GM12864 (cell line): ENCODE measurements at regions not wholly inside any gene's neighbourhood (a gene's known extent, or its start where the extent isn't known, plus 50 kb on each side); places are given as distances from the start of the nearest gene placed in this dataset.

ENCODE experiments used
- DNase-seq: peaks from one replicate; pipeline ENCODE4 v3.0.0-alpha.2; 2011; ENCODE audit warnings: low read depth
- H3K4me3 ChIP-seq: 2 replicates; pipeline ENCODE4 v1.5.1; 2011; ENCODE audit warnings: mild to moderate bottlenecking, low read depth, low read length, control low read depth
- TF ChIP-seq, protein P1 (sequence below): IDR thresholded peaks from 2 replicates; pipeline ENCODE4 v1.5.1; 2011; ENCODE audit warnings: low read depth, mild to moderate bottlenecking, moderate library complexity, low read length, control low read depth, inconsistent platforms; ENCODE audit errors: missing control alignments

DNA sequence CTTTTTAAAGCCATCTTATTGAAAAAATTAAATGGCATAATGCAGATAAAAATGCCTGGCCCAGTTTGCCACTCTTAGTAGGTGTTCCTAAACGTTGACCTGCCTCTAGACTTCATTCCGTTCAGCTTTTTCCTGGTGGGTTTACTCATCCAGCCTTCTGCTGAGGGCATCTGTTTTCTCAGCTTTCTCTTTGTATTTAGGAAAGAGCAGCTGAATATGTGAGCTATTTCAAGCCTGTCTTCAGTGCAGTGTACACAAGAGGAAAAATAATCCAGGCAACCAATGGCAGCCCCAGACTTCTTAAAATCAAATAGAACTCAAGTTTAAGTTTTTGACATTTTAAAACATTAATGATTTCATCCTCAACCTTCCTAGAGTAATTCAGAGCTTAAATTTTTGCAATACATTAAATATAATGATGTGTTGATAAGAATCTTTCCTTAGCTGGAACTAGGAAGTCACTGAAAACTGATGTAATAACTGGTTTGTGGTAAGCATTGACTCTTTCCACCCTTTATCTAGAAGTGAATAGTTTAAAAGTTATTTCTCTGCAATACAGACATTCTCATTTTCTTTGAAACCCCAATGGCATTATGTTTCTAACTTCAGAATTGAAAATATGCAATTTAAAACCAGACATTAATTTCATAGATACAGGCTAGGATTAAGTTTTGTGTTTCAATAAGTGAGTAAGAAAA is 165.4 kb downstream of the AASDHPPT start:
- no peak overlapping the region for H3K4me3 ChIP-seq
- no peak for DNase-seq
- TF ChIP-seq, protein P1, sequence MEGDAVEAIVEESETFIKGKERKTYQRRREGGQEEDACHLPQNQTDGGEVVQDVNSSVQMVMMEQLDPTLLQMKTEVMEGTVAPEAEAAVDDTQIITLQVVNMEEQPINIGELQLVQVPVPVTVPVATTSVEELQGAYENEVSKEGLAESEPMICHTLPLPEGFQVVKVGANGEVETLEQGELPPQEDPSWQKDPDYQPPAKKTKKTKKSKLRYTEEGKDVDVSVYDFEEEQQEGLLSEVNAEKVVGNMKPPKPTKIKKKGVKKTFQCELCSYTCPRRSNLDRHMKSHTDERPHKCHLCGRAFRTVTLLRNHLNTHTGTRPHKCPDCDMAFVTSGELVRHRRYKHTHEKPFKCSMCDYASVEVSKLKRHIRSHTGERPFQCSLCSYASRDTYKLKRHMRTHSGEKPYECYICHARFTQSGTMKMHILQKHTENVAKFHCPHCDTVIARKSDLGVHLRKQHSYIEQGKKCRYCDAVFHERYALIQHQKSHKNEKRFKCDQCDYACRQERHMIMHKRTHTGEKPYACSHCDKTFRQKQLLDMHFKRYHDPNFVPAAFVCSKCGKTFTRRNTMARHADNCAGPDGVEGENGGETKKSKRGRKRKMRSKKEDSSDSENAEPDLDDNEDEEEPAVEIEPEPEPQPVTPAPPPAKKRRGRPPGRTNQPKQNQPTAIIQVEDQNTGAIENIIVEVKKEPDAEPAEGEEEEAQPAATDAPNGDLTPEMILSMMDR = no peak

DNA sequence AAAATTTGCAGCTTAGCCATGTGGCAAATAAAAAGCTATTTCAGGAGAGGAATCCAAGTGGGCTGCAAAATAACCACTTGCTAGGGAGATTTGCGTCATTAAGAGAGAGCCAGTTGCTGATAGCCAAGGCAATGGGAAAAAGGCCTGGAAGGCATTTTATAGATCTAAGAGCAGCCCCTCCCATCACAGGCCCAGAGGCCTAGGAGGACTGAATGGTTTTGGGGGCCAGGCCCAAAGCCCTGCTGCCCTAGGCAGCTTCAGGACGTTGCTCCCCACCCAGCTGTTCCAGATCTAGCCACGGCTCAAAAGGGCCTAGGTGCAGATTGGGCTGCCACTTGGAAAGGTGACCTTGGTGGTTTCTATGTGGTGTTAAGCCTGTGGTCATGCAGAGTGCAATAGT is 169.0 kb downstream of the AASDHPPT start:
- no peak overlapping the region for H3K4me3 ChIP-seq
- TF ChIP-seq, protein P1 = no peak
- no peak for DNase-seq

DNA sequence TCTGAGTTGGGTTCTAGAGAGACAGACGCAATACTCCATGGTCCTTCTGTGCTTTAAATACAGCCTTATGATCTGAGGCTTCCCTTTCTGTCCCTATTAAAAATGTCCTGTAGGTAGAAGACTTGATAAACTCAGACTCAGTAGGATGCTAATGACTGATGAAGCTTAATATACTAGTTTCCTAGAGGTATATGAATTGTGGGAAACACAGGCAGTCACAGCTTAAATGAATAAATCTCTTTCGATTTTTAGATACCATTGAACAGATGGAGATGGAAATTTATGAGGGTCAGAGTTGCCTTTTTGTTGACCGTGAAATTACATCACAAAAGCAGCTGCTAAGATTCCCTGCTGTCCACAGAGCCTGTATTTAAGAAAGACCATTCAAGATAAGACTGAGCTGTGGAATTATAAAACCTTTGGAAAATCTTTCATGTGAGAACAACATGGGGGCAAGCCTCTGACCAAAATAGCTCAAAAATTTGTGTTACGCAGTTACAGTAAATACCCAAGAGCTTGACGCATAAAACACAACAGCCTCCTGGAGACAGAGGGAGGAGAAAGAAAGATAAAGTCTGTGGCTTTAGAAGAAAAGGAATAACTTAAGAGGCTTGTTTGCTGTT is 172.3 kb downstream of the AASDHPPT start:
- H3K4me3 ChIP-seq = no peak overlapping the region
- TF ChIP-seq, protein P1 = no peak
- DNase-seq = no peak

DNA sequence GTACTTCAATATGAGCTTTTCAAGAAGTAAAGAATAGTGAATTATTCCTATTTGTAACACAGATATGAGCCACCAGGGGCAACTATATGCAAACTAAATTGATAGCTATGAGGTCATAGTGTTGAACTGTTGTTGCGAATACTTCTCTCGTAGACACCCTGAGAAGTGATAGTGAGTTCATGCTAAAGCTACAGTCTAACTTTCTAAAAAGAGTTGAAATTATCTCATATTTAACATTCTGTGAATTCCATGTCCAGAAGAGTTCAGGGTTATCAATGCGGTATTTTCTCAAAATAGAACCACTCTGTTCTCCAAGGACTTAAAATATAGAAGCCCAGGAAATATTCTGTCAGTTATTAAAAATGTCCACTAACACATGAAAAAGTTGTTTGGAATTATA is 185.4 kb downstream of the AASDHPPT start:
- DNase-seq = no peak
- TF ChIP-seq, protein P1 = no peak
- H3K4me3 ChIP-seq = no peak overlapping the region

DNA sequence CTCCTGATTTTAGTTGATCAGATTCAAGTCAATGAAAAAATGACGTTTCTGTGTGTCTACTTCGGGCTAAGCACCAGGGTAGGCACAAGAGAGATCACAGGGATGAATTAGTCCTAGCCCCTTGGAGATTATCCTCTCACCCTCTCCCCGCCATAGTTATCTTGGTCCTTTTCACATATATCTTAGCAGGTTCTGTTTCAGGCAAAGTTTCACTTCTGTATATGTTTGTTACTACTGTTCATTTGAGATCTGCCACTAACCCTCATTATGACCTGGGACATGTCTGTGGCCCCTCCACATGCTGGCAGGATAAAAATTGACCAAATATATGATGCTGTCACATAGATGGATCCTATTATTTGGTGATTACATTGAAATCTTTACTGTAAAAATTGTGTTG is 186.1 kb downstream of the AASDHPPT start:
- TF ChIP-seq, protein P1 = no peak
- DNase-seq = no peak
- H3K4me3 ChIP-seq = no peak overlapping the region

DNA sequence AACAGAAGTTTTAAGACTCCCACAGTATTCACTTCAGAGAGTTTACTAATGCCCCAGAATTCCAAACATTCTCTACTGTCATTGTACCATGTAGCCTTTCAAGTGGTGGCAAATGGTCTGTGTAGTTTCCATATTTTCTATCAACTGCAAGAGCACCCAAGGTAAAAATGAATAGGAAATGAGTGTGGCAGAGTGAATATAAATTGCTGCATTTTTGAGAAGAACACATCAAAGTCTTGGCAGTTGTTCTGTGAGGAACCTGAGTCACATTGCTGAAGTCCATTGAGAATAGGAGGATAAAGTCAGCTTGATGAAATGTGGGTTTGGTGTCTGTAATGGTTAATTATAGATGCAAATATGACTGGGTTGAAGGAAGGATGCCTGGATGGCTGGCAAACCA is 193.6 kb downstream of the AASDHPPT start:
- DNase-seq = no peak

DNA sequence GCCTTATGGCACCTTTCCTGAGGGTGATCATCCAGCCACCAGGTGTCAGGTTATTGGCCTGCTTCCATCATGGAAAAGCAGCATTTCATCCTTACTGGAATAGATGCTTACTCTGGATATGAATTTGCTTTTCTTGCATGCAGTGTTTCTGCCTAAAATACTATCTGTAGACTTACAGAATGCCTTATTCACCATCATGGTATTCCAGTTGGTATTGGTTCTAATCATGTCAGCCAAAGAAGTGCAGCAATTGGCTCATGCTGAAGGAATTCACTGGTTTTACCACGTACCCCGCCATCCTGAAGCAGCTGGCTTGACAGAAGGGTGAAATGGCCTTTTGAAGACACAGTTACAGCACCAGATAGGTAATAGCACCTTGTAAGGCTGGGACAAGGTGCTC is 194.2 kb downstream of the AASDHPPT start:
- no peak for DNase-seq
- TF ChIP-seq, protein P1 = no peak
- no peak overlapping the region for H3K4me3 ChIP-seq

More for the DNA sequence above, 193.6 kb downstream of the AASDHPPT start:
- no peak overlapping the region for H3K4me3 ChIP-seq
- TF ChIP-seq, protein P1 = no peak
